NCI-H1694 (cell line): ENCODE measurements at regions not wholly inside any gene's neighbourhood (a gene's known extent, or its start where the extent isn't known, plus 50 kb on each side); places are given as distances from the start of the nearest gene placed in this dataset.
A peak's percentile ranks its signal among the peaks of the same experiment; 100 is the strongest.
"Not testable (repeated sequence)": the region's sequence is repeated elsewhere in the genome, so short reads cannot be mapped to it uniquely, and the experiment has no call there.

Experiments used
- DNase-seq: peaks from one replicate; lab custom pipeline; 2025; lab: John Stamatoyannopoulos, UW

DNA sequence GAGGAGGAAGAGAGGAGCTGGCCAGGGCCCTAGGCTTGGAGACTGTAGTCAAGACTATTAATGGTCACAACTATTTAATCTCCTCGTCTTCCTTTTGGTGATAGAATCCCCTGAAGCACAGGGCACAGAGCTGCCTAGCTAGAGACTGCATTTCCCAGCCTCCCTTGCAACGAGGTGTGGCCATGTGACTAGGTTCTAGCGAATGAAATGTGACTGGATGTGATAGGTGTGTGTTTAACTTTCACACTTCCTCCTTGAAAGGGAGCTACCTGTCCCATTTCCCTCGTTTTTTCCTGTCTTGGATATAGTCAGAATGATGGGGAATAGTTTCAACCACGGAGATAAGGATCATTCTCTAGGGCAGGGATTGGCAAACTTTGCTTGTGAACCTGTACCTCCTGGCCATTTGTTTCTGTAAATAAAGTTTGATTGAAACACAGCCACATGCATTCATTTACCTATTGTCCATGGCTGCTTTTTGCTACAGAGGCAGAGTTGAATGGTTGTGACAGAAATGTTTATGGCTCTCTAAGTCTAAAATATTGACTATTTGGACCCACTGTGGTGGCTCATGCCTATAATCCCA is 313.5 kb downstream of the MIAT start:
- DNase-seq, result no peak

- no peak for DNase-seq
Measured at GRCh38 chr22:26972286-26972685, 314.9 kb downstream of the MIAT start.

DNA sequence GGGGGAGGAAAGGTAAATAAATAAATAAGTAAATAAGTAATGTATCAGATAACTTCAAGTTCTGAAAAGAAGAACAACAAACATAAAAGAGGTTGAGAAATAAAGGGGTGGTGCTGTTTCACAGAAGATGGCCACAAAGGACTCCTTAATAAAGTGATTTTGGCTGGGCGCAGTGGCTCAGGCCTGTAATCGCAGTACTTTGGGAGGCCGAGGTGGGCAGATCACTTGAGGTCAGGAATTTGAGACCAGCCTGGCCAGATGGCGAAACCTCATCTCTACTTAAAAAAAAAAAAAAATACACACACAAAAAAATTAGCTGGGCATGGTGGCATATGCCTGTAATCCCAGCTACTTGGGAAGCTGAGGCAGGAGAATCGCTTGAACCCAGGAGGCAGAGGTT is 315.5 kb downstream of the MIAT start:
- not testable (repeated sequence) for DNase-seq

GRCh38 chr22:26974034-26974433 is 316.6 kb downstream of the MIAT start:
- no peak for DNase-seq

GRCh38 chr22:26974914-26975803 is 317.8 kb downstream of the MIAT start:
- no peak for DNase-seq

GRCh38 chr22:26975865-26976264 is 318.5 kb downstream of the MIAT start:
- DNase-seq, result no peak

DNA sequence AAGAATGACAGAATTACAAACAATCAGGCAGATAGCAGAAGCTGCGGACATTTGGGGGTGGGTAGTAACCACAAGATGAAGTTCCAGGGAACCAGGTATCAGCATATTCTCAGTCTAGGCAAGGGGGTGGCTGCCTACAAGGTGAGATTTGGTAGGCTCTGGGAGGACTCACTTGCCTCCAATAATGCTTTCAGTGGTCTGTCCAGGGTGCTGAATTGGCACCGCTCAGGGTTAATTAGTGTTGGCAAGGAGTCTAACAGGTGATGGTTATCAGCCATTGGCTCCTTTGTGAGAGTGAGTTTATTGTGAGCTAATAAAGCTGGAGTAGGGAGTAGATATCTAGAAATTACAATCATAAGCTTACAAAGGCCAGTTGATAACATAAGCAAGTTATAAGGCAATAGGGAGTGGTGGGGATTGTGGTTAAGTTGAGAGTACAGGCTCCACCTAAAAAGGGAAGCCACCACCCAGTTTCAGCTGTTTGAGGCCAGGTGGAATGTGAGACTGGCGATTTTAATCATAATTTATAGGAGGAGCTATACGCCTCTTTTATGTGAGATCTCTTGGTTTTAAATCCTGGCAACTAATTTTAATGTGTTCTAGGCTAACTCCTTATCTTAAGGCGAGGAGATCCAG is 320.5 kb downstream of the MIAT start:
- DNase-seq, result no peak

DNA sequence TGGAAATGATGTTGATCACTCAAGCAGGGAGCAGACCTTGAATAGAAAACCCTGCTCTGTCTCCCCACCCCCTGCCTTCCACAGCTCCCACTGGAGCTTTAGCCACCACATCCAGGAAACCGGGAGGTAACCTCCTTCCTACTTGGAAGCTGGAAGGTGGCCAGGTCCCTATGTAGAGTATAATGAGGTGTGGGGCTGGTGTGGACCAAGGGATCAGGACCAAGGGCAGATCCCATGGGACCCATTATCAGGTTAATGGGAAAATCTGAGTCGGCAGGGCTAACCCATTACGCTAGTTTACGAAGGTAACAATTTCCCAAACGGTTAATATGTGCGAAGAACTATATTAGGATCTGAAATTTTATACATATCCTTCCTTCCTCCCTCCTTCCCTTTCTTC is 321.9 kb downstream of the MIAT start:
- DNase-seq, result no peak

- DNase-seq, result no peak
Measured at GRCh38 chr22:26981111-26981510, 323.7 kb downstream of the MIAT start.

DNA sequence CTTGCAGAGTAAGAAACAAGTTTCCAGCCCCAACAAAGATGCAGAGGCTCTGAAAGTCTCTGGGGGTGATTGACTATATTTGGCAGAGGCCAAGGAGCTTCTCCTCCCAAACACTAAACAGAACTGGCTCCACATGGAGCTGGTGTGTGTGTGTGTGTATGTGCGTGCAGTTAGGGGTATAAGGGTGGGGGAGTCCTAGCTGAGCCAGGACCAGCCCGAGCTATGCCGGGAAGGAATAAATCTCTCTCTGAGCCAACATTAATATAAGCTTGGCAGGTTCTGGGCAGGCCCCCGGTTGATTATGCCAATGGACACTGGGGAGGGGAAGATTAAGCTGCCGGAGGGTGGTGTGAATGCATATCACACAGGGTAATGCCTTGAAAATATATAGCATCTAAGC is 324.2 kb downstream of the MIAT start:
- no peak for DNase-seq

- DNase-seq, result no peak
Measured at GRCh38 chr22:26983311-26983710, 325.9 kb downstream of the MIAT start.

GRCh38 chr22:26985206-26985605 is 327.8 kb downstream of the MIAT start:
- DNase-seq, result no peak

DNA sequence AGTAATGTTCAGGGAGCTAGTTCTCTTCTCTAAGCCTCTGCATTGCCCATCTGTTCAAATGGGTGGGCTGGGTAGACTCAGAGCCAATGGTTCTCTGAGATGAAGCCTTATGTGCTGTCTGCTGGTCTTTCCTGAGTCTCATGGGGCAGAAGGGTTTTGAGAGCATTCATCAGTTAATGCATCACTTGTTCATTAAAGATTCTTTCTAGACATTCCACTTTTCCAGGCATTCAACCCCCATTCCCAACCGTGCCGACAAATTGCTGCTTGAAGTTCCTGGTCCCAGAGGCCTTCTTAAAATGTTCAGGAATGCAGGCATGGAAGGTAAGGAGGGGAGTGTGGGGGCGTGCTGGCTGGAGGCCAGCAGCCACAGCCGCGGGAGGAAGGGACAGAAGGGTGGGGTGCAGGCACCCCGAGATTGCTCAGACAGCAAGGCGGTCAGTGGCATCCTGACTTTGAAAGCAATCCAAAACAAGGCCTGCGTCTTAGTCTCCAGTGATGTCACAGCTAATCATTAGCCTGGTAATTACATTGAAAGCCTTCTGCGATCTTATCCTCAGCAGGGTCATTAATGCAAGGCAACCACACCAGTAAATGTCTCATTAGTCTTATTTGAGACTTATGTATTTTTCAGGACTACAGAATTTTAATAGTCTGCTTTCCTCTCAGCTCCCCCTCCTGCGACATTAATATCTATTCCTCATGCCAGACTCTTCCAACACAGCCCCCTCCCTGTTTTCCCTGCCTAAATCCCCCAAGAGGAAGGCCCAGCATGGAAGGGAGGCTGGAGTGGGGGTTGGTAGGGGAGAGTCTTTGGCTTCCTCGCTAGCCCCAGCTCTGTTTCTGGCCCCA is 328.8 kb downstream of the MIAT start:
- DNase-seq, result no peak

- no peak for DNase-seq
Measured at GRCh38 chr22:26986884-26987283, 329.5 kb downstream of the MIAT start.

DNA sequence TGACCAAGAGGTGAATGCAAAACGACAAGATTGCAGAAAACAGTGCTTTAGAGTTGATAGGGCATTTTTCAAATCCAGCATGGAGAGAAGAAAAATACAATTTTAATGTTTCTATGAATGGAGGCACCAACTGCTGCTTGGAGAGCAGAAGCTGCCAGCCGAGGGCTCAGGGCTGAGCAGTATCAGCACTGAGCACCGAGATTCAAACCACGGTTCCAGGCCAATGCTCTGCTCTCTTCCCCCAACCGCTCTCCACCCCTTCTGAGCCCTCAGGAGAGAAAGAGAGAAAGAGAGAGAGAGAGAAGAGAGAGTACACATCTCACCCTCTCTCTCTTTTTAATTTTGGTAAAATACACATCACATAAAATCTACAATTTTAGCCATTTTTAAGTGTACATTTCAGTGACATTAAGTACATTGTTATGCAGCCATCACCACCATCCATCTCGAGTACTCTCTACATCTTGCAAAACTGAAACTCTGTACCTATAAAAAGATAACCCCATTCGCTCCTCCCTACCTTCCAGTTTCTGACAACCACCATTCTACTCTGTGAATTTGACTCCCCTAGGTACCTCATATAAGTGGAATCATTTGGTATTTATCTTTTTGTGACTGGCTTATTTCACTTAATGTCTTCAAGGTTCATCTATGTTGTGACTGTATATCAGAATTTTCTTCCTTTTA is 333.3 kb downstream of the MIAT start:
- DNase-seq, result no peak

DNA sequence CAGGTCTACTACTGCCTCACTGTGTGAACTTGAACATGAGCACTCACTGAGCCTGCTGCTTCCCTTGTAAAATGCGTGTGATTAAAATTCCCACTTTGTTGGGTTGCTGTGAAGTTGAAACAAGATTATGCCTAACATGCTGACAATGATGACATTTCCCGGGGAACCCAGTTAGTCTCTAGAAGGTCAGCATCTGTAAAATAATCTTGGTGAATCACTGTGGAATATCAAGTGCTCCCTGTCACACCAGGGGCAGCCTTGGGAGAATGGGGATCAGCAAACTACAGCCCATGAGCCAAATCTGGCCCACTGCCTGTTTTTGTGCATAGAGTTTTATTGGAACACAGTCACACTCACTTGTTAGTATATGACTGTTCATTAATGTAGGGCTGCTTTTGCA is 335.2 kb downstream of the MIAT start:
- no peak for DNase-seq

- no peak for DNase-seq
Measured at GRCh38 chr22:26993886-26994285, 336.5 kb downstream of the MIAT start.

DNA sequence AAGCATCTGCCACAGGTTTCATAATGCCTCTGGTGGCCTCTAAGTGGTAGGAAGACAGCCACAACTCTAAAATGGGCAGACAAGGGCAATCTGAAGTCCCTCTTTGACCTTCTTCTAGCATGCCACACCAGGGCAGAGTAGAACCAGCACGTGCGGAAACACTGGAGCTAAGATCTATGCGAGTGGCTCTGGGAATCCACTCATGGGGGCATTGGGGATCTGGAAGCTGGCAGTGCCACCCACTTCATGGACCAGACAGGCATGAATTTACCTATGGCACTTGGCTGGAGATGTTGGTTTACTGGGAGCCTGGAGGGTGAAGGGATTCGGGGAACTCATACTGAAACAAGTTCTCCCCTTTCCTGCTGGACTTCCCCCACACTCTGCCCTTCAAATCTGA is 337.4 kb downstream of the MIAT start:
- DNase-seq, result no peak

DNA sequence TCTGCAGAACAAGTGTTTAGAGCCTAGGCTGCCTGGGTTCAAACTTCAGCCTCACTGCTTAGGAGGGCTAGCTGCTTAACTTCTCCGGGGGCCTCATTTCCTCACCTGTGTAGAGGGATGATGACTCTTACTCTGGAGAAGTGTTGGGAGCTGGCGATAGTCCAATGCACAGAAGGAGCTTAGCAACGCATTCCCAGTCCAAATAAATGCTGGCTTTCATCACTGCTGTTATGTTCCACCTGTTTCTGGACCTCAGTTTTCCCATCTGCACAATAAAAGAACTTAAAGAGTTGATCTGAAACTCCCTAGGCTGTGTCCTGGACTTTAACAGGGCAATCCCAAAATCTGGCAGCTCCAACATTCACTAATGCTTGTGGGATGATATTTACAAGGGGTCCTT is 337.8 kb downstream of the MIAT start:
- DNase-seq, result peak; percentile 14

- no peak for DNase-seq
Measured at GRCh38 chr22:26996154-26996553, 338.8 kb downstream of the MIAT start.

GRCh38 chr22:26998129-26998528 is 340.7 kb downstream of the MIAT start:
- no peak for DNase-seq

DNA sequence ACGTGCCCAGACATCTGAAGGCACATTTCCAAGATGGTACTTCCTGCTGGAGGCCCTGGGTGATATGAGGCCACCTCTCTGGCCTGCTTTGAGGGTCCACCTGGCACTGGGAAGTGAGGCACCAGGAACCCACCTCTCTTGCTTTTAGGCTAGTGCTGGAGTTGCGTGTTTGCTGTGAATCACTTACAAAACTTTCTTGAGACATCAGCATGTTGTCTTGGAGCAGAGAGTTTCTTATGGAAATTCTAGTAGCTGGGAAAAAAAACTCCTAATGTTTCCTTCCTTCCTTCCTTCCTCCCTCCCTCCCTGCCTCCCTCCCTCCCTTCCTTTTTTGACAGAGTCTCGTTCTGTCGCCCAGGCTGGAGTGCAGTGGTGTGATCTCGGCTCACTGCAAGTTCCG is 341.3 kb downstream of the MIAT start:
- DNase-seq, result no peak
